ENCODE measurements at regions not wholly inside any gene's neighbourhood (a gene's known extent, or its start where the extent isn't known, plus 50 kb on each side); places are given as distances from the start of the nearest gene placed in this dataset.

- Histone ChIP-seq H3K79me2 (ENCODE audit: control insufficient read depth, insufficient read depth, low read length) (no peaks in the 10 kb centered on the region), H3K36me3 (ENCODE audit: control insufficient read depth in 2 of 2, extremely low read depth in 1 of 2, insufficient read depth in 2 of 2, low read length in 2 of 2) (no peaks in the 10 kb centered on the region), H3K9me3 (replicated peaks; ENCODE audit: control insufficient read depth, insufficient read depth, low read length) (no peaks in the 10 kb centered on the region), H3K27me3 (ENCODE audit: control insufficient read depth in 2 of 2, insufficient read depth in 2 of 2, low read length in 2 of 2) (no peaks in the 10 kb centered on the region), H2AFZ (ENCODE audit: low read depth, low read length) (no peak overlapping the region), H3K9ac (replicated peaks; ENCODE audit: extremely low read depth, insufficient read depth, low read length) (no peak overlapping the region), H3K27ac (ENCODE audit: insufficient read depth, low read depth, low read length) (no peak overlapping the region), H3K9me1 (replicated peaks; ENCODE audit: control insufficient read depth, extremely low read depth, insufficient read depth, low read length) (no peaks in the 10 kb centered on the region), H3K4me3 (replicated peaks in 1 of 3; ENCODE audit: insufficient read depth in 1 of 3, low read depth in 1 of 3, low read length in 3 of 3) (no peak overlapping the region), H3K4me2 (ENCODE audit: insufficient read depth, low read length) (no peak overlapping the region), H4K20me1 (replicated peaks; ENCODE audit: control insufficient read depth, extremely low read depth, insufficient read depth, low read length) (no peaks in the 10 kb centered on the region), H3K4me1 (ENCODE audit: control insufficient read depth, extremely low read depth, insufficient read depth, low read length) (no peaks in the 10 kb centered on the region)
- CTCF ChIA-PET: no interaction called here
- no TSS peak for BruUV-seq (replicated peaks)
- no peak for DNase-seq (ENCODE audit: low read depth, low spot score)
- intact Hi-C loops (cut with micrococcal nuclease): no loop called here
- TF ChIP-seq FOS (IDR thresholded peaks at IDR 0.05; ENCODE audit: borderline replicate concordance, insufficient read depth, low read length) (no peak), POLR2AphosphoS5 (IDR thresholded peaks at IDR 0.05; ENCODE audit: insufficient read depth, low read depth, low read length) (no peak), MYC (IDR thresholded peaks at IDR 0.05; ENCODE audit: low read depth, low read length) (no peak), EZH2 (IDR thresholded peaks at IDR 0.05; ENCODE audit: borderline replicate concordance, low read depth, low read length, severe bottlenecking) (no peak)
- POLR2A ChIA-PET: no interaction called here
- no peak for FAIRE-seq
- dilution Hi-C loops (cut with MboI; ENCODE audit: extremely low pct_ligation_motif_present, low sequenced_read_pairs): no loop called here
These were observed 321.2 kb upstream of the SOX9 start for GRCh38 chr17:71799657-71800056.

- intact Hi-C loops (cut with micrococcal nuclease): no loop called here
- CTCF ChIA-PET: no interaction called here
These were observed 319.5 kb upstream of the SOX9 start for GRCh38 chr17:71801301-71801700.

More at GRCh38 chr17:71801301-71801700, 319.5 kb upstream of the SOX9 start:
- H3K36me3 ChIP-seq (ENCODE audit: control insufficient read depth in 2 of 2, extremely low read depth in 1 of 2, insufficient read depth in 2 of 2, low read length in 2 of 2): no peaks in the 10 kb centered on the region
- no TSS peak for BruUV-seq (replicated peaks)
- no peak overlapping the region for H3K4me2 ChIP-seq (ENCODE audit: insufficient read depth, low read length)
- no peaks in the 10 kb centered on the region for H4K20me1 ChIP-seq (replicated peaks; ENCODE audit: control insufficient read depth, extremely low read depth, insufficient read depth, low read length)
- no peak overlapping the region for H3K9ac ChIP-seq (replicated peaks; ENCODE audit: extremely low read depth, insufficient read depth, low read length)
- DNase-seq (ENCODE audit: low read depth, low spot score) (no peak), FAIRE-seq (no peak)
- TF ChIP-seq JUN (IDR thresholded peaks at IDR 0.05; ENCODE audit: borderline replicate concordance, insufficient read depth, insufficient read length, low read depth) (no peak), CTCF (IDR thresholded peaks at IDR 0.05; ENCODE audit: extremely low read depth in 1 of 2, insufficient read depth in 1 of 2, low read depth in 1 of 2, low read length in 2 of 2) (no peak), GATA2 (IDR thresholded peaks at IDR 0.05; ENCODE audit: insufficient read depth, insufficient read length, low read depth, low read length) (no peak), MYC (IDR thresholded peaks at IDR 0.05; ENCODE audit: low read depth, low read length) (no peak), POLR2A (IDR thresholded peaks at IDR 0.05; ENCODE audit: low read depth, low read length) (no peak), MAX (IDR thresholded peaks at IDR 0.05; ENCODE audit: insufficient read depth, insufficient read length) (no peak), EZH2 (IDR thresholded peaks at IDR 0.05; ENCODE audit: borderline replicate concordance, low read depth, low read length, severe bottlenecking) (no peak), POLR2AphosphoS5 (IDR thresholded peaks at IDR 0.05; ENCODE audit: insufficient read depth, low read depth, low read length) (no peak), FOS (IDR thresholded peaks at IDR 0.05; ENCODE audit: borderline replicate concordance, insufficient read depth, low read length) (no peak)
- no peaks in the 10 kb centered on the region for H3K79me2 ChIP-seq (ENCODE audit: control insufficient read depth, insufficient read depth, low read length)
- no peak overlapping the region for H3K27ac ChIP-seq (ENCODE audit: insufficient read depth, low read depth, low read length)
- POLR2A ChIA-PET: no interaction called here
- no peak overlapping the region for H2AFZ ChIP-seq (ENCODE audit: low read depth, low read length)
- no peaks in the 10 kb centered on the region for H3K9me3 ChIP-seq (replicated peaks; ENCODE audit: control insufficient read depth, insufficient read depth, low read length)
- H3K27me3 ChIP-seq (ENCODE audit: control insufficient read depth in 2 of 2, insufficient read depth in 2 of 2, low read length in 2 of 2): no peaks in the 10 kb centered on the region
- H3K4me3 ChIP-seq (replicated peaks in 1 of 3; ENCODE audit: insufficient read depth in 1 of 3, low read depth in 1 of 3, low read length in 3 of 3): no peak overlapping the region
- H3K4me1 ChIP-seq (ENCODE audit: control insufficient read depth, extremely low read depth, insufficient read depth, low read length): no peaks in the 10 kb centered on the region
- H3K9me1 ChIP-seq (replicated peaks; ENCODE audit: control insufficient read depth, extremely low read depth, insufficient read depth, low read length): no peaks in the 10 kb centered on the region
- dilution Hi-C loops (cut with MboI; ENCODE audit: extremely low pct_ligation_motif_present, low sequenced_read_pairs): no loop called here

Data from endothelial cell of umbilical vein (primary cell).